ENCODE measurements at regions not wholly inside any gene's neighbourhood (a gene's known extent, or its start where the extent isn't known, plus 50 kb on each side); places are given as distances from the start of the nearest gene placed in this dataset.

GRCh38 chr18:29034113-29034856 is 857.4 kb upstream of the CDH2 start:
- TF ChIP-seq, protein P1, sequence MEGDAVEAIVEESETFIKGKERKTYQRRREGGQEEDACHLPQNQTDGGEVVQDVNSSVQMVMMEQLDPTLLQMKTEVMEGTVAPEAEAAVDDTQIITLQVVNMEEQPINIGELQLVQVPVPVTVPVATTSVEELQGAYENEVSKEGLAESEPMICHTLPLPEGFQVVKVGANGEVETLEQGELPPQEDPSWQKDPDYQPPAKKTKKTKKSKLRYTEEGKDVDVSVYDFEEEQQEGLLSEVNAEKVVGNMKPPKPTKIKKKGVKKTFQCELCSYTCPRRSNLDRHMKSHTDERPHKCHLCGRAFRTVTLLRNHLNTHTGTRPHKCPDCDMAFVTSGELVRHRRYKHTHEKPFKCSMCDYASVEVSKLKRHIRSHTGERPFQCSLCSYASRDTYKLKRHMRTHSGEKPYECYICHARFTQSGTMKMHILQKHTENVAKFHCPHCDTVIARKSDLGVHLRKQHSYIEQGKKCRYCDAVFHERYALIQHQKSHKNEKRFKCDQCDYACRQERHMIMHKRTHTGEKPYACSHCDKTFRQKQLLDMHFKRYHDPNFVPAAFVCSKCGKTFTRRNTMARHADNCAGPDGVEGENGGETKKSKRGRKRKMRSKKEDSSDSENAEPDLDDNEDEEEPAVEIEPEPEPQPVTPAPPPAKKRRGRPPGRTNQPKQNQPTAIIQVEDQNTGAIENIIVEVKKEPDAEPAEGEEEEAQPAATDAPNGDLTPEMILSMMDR (conservative IDR thresholded peaks at IDR 0.05): no peak
- no peak for TF ChIP-seq ZFX (IDR thresholded peaks at IDR 0.05)
